PC-9 (cell line): ENCODE measurements at regions not wholly inside any gene's neighbourhood (a gene's known extent, or its start where the extent isn't known, plus 50 kb on each side); places are given as distances from the start of the nearest gene placed in this dataset.

Experiments used
- CTCF ChIP-seq: fragments of 200-600 bp; sonication (generic); conservative IDR thresholded peaks from 2 replicates; pipeline ENCODE4 v1.6.1; 2017; ENCODE audit warnings: mixed run types, antibody characterized with exemption, mild to moderate bottlenecking, moderate library complexity
- EZH2 ChIP-seq: fragments of 200-600 bp; sonication (generic); IDR thresholded peaks from 2 replicates; pipeline ENCODE4 v1.8.0; 2017; ENCODE audit warnings: antibody characterized with exemption, low read depth

DNA sequence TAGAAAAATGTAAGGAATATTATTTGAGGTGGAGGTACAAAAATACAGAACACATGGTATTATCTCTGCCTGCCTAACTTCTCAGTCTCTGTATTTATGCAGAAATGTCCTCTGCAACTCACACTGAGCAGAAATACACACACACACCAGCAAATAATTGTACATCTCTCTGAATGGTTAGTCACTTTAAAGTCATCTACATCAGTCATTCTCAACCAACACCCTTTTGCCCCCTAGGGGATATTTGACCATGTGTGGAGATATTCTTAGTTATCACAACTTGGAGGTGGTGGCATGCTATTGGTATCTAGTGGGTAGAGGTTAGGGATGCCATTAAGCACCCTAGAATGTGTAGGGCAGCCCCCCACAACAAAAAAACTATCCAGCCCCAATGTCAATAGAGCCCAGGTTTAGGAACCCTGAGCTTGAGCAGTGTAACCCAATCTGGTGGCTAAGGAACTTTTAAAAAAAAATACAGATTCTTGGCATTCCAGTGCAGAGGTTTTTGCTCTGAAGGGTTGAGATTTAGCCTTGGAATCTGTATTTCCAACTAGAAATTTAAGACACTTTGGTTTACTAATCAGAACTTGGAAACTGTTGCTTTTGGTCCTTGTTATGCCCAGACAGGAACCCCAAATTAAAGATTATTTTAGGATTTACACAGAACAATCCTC, 183.8 kb downstream of the TBX5 start:
- TF ChIP-seq CTCF (no peak), EZH2 (no peak)
